ENCODE measurements at regions not wholly inside any gene's neighbourhood (a gene's known extent, or its start where the extent isn't known, plus 50 kb on each side); places are given as distances from the start of the nearest gene placed in this dataset.
"Not testable (repeated sequence)": the region's sequence is repeated elsewhere in the genome, so short reads cannot be mapped to it uniquely, and the experiment has no call there.

DNA sequence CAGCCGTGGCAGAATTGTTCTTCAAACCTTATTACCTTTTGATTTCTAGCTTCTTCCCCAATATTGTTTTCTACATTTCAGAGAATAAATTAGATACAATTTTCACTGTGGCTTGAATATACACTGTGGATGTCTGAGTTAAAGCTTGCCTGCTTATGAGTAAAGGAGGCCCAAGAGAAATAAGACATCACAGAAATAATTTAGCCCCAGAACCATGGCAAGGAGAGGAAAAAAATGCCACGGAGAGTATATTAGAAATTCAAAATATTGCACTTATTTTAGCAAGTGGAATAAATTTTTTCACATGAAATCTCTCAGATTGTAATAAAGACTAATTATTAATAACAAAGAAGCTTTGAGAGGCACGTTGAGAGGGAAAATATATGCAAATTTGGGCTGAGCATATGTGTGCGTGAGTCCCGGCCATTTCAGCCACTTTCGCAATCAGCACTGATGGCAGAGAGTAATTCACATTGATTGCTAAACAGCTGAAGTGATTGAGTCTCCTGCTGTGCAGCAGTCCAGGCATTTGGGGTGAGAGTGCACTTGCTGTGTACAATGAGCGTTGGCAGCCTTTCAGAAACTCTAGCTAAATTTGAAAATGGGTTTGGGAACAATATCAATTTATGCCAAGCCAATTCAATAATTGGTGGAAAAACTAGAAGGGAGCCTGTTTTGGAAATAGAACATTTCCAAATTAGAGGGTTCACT, 596.0 kb downstream of the EPM2A start:
- TF ChIP-seq GATA1 (IDR thresholded peaks at IDR 0.05; ENCODE audit: low read depth, low read length), result no peak
- no peak for TF ChIP-seq POLR2A (IDR thresholded peaks at IDR 0.05; ENCODE audit: low read length)
- no peak for DNase-seq

DNA sequence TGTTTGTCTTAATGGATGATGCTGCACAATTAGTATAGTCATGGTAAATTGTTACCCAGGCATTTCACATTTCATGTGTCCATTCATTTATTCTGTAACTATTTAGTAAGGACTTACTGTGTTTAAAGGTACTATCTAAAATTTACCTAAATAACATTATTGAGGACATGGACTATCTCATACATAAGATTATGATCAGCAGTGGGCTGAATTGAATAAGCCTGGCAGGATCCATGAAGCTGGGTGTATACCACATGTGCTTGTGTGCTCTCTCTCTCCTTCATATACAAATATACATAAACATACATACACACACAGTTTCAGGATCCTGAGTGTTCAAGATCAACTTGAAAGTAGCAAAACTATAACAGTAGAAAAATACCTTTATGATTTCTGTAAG, 595.4 kb downstream of the EPM2A start:
- TF ChIP-seq POLR2A (IDR thresholded peaks at IDR 0.05; ENCODE audit: low read length), result no peak
- no peak for TF ChIP-seq GATA1 (IDR thresholded peaks at IDR 0.05; ENCODE audit: low read depth, low read length)
- no peak for DNase-seq

DNA sequence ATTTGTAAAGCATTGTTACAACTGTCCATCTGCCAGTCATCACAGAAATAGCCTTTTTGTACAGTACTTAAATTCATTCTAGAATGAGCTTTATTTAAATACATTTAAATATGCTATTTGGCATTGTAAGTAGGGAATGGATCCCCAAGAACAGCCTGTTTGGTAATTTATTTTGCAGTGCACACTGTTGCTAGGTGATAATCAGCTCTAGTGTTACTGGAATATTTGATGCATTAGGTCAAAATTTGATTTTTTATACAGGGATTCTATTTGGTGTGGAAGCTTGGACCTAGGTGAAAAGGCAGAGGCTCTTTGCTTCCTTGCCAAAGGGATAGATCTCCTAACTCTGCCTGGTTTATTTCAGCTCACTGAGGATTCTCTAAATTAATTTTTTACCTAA, 593.7 kb downstream of the EPM2A start:
- DNase-seq, result no peak
- TF ChIP-seq GATA1 (IDR thresholded peaks at IDR 0.05; ENCODE audit: low read depth, low read length) (no peak), POLR2A (IDR thresholded peaks at IDR 0.05; ENCODE audit: low read length) (no peak)

DNA sequence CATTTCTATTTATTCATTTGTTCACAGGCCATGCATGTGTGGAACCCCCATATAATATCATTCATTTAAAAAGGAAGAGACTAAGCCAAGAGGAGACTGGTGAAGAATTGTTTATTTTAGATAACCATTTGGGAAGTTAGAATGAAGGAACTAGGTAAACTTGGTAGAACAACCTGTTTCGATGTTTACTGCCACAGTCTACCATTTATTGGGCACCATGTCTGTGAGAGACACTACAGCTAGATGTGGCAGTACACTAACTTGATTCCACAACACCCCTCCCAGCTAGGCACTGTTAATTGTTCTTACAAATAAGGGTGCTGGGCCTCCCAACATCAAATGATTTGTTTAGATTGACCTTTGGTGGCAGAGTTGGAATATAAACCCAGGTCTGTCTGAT, 592.4 kb downstream of the EPM2A start:
- no peak for DNase-seq
- TF ChIP-seq POLR2A (IDR thresholded peaks at IDR 0.05; ENCODE audit: low read length), result no peak
- TF ChIP-seq GATA1 (IDR thresholded peaks at IDR 0.05; ENCODE audit: low read depth, low read length), result no peak

DNA sequence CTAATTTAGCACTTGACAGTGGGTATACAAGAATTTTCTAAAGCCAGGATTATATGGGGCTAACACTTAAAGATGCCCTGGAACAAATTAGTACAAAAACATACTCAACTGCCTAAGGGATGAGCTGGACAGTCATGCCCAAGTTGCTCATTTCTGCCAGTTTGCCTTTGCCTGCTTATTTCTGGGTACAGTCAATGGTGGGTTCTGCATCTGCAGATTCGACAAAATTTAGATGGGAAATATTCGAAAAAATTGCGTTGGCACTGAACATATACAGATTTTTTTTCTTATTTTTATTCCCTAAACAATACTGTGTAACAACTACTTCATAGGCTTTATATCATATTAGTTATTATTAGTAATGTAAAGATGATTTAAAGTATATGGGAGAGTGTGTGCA, 591.9 kb downstream of the EPM2A start:
- no peak for TF ChIP-seq GATA1 (IDR thresholded peaks at IDR 0.05; ENCODE audit: low read depth, low read length)
- no peak for TF ChIP-seq POLR2A (IDR thresholded peaks at IDR 0.05; ENCODE audit: low read length)
- no peak for DNase-seq

DNA sequence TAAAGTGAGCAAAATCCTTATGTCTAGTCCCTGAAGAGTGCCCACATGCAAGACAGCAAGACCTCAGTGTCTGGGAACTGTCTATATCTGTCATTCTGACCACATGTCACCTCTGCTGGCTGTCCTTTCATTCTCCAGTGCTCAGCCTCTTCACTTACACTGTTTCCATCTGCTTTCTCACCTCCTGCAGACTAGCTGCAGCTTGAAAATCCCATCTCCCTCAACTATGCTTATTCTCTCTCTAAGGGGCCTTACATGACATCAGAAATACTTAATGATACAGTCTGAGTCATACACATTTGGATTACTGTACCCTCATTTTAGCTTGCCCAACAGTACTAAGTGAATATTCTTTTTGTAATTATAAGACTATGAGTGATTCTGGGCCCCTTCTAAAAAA, 587.8 kb downstream of the EPM2A start:
- DNase-seq, result no peak
- no peak for TF ChIP-seq GATA1 (IDR thresholded peaks at IDR 0.05; ENCODE audit: low read depth, low read length)
- no peak for TF ChIP-seq POLR2A (IDR thresholded peaks at IDR 0.05; ENCODE audit: low read length)

DNA sequence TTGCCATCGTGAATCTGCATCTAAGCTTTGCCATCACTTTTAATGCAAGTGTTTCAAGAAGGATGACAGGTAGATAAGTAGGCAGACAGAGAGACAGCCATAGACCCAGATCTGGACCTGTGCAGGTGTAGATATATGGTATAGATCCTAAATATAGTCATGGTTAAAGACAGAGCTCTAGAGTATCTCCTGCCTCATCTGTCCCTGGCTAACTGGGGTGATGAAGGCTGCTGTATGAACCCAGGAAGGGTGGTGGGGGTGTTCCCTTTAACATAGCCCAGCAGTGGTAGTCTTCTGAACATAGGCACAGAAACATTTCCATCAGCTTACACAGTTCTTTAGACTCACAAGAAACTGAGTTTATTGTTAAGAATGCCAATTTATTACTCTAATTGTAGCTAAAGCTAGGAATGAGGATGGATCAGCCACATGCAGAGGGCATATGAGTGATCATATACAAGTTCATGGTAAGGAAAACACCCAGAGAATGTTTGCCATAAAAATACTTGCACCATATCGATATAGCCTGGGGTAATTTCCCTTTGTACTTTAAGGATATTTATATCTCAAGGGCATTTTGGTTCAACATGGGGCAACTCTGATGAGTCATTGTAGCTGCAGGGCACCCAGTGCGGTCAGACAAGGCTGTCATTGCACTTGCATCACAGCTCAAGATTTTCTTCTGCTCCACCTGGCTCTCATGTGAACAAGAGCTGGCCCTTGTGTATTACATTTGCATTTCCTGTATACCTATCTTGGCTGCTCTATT, 587.2 kb downstream of the EPM2A start:
- TF ChIP-seq GATA1 (IDR thresholded peaks at IDR 0.05; ENCODE audit: low read depth, low read length) (no peak), POLR2A (IDR thresholded peaks at IDR 0.05; ENCODE audit: low read length) (no peak)
- no peak for DNase-seq

DNA sequence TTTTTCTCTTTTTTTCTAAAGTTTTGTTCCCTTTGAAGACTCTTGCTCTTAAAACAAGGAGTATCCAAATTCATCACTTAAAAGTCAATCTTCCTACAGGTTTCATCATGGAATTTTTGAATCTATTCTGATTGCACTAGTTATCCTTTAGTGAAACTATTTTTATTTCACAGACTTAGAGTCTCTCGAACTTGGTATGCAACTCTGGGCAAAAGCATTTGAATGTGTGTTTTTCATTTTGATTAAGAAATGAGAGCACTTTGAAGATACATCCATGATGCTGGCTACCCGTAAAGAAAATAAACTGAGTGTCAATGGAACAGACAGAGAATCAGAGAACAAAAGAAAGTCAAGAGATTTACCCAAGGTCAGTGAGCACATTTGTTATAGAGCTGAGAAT, 586.5 kb downstream of the EPM2A start:
- no peak for TF ChIP-seq GATA1 (IDR thresholded peaks at IDR 0.05; ENCODE audit: low read depth, low read length)
- no peak for TF ChIP-seq POLR2A (IDR thresholded peaks at IDR 0.05; ENCODE audit: low read length)

DNA sequence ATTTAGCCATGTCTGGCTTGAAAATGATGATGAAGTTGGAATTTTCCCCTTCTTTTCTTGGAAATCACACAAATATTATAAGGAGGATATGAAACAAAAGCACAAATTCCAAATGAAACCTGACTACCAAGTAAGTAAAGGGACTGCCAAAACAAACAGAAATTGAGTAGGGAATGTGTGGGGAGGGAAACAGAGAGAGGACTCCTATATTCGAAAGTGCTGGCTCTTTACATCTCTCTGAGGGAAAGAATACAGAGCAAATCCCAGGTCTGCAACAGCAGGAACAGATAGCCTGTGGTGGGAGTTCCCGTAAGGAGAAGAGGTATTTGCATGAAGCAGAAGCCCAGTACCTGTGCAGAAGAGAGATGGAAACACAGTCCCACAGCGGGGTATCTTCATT, 583.7 kb downstream of the EPM2A start:
- TF ChIP-seq POLR2A (IDR thresholded peaks at IDR 0.05; ENCODE audit: low read length) (no peak), GATA1 (IDR thresholded peaks at IDR 0.05; ENCODE audit: low read depth, low read length) (no peak)
- no peak for DNase-seq

More for the DNA sequence above, 586.5 kb downstream of the EPM2A start:
- DNase-seq, result no peak

DNA sequence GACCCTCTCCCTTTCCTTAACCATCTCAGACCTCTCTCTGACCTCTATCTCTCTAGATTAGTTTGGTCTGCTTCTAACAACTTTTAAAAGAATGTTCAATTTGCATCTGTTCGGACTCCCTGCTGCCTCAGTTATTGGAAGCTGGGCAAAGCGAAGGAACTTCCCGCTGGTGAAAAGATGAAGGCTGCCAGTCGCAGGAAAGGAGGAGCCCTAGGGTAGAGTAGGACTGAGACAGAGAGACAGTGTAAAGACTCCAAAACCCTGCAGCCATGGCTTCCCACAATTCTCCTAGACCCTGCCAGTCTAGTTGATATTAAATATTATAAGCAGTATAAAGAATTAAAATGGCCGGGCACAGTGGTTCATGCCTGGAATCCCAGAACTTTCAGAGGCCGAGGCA, 581.8 kb downstream of the EPM2A start:
- no peak for DNase-seq
- TF ChIP-seq GATA1 (IDR thresholded peaks at IDR 0.05; ENCODE audit: low read depth, low read length) (no peak), POLR2A (IDR thresholded peaks at IDR 0.05; ENCODE audit: low read length) (no peak)

DNA sequence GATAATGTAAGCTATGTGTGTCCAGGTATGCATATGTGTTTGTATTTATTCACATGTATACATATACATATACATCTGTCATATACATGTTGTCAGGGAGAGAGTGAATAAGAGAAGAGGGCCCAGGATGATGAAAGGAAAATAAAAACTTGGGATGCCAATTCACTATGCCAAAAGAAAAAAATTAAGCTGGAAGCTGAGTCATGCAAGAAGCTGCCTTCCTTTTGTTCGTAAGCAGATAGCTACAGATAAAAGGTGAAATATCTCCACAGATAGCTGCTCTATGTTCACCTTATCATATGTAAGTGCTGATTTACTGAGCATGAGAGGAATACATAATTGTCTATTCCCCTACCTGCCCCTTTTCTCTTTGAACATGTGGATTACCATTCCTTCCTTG, 579.9 kb downstream of the EPM2A start:
- DNase-seq, result no peak
- TF ChIP-seq GATA1 (IDR thresholded peaks at IDR 0.05; ENCODE audit: low read depth, low read length), result no peak

DNA sequence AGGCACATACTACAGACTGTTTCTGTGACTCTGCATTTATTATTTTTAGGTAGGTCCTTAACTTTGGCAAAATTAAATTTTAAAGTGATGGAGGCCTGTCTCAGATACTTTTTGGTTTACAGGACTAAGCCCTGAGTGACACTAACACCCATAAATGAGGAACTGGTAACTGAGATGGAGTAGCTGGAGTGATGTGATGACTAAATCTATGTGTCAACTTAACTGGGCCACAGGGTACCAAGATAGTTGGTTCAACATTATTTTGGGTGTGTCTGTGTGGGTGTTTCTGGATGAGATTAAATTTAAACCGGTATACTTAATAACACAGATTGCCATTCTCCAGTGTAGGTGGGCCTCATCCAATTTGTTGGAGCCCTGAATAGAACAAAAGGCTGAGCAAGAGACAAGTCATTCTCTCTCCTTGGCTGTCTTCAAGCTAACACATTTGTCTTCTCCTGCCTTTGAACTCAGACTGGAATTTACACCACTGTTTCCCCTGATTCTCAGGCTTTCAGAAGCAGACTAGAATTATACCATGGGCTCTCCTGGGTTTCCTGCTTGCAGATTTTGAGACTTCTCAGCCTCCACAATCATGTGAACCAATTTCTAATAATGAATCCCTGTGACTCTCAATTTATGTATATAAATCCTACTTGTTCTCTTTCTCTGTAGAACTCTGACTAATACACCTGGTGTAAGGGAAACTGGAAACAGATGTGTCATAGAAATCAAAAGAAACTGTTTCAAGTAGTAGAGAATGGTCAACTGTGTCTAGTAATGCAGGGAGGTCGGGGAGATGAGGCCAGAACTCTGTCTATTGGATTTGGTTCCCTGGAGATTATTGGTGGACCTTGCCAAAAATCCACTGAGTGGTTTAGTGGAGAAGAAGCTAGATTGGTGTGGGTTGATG, 579.2 kb downstream of the EPM2A start:
- DNase-seq, result no peak
- no peak for TF ChIP-seq GATA1 (IDR thresholded peaks at IDR 0.05; ENCODE audit: low read depth, low read length)

DNA sequence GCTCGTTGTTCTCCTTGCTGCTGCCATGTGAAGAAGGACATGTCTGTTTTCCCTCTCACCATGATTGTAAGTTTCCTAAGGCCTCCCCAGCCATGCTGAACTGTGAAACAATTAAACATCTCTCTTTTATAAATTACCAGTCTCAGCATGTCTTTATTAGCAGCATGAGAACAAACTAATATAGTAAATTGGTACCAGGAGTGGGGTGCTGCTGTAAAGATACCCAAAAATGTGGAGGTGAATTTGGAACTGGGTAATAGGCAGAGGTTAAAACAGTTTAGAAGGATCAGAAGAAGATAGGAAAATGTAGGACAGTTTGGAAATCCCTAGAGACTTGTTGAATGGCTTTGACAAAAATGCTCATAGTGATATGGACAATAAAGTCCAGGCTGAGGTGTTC, 576.7 kb downstream of the EPM2A start:
- DNase-seq, result not testable (repeated sequence)

DNA sequence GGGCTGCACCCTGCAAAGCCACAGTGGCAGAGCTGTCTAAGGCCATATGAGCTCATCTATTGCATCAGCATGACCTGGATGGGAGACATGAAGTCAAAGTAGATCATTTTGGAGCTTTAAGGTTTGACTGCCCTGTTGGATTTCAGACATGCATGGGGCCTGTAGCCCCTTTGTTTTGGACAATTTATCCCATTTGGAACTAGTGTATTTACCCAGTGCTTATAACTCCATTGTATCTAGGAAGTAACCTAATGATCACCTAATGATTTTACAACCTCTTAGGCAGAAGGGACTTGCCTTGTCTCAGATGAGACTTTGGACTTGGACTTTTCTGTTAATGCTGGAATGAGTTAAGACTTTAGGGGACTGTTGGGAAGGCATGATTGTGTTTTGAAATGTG, 575.4 kb downstream of the EPM2A start:
- TF ChIP-seq GATA1 (IDR thresholded peaks at IDR 0.05; ENCODE audit: low read depth, low read length), result no peak
- no peak for TF ChIP-seq POLR2A (IDR thresholded peaks at IDR 0.05; ENCODE audit: low read length)

More for the DNA sequence above, 575.4 kb downstream of the EPM2A start:
- no peak for DNase-seq
